Prostate gland (tissue), 2 donors: ENCODE measurements at regions not wholly inside any gene's neighbourhood (a gene's known extent, or its start where the extent isn't known, plus 50 kb on each side); places are given as distances from the start of the nearest gene placed in this dataset.

Source experiments
- DNase-seq: peaks from one replicate; pipeline ENCODE4 v3.0.0-alpha.2; 2019; ENCODE audit warnings: low spot score
- H3K27ac ChIP-seq, 2 donors: fragments of 200-600 bp; sonication (generic); 2 replicates each; pipeline ENCODE4 v1.5.1; 2017 to 2019
- H3K27me3 ChIP-seq: fragments of 200-600 bp; sonication (generic); replicated peaks from 2 replicates; pipeline ENCODE4 v1.5.1; 2019; ENCODE audit not compliant: insufficient read depth
- H3K36me3 ChIP-seq, 2 donors: fragments of 200-600 bp; sonication (generic); 1 replicate in 1 of 2; 2 replicates in 1 of 2; pipeline versions ENCODE4 v1.5.1 to v1.8.1; 2017 to 2019
- H3K4me1 ChIP-seq: fragments of 200-600 bp; sonication (generic); replicated peaks from 2 replicates; pipeline ENCODE4 v1.5.1; 2019
- H3K4me3 ChIP-seq, 2 donors: fragments of 200-600 bp; sonication (generic); 2 replicates each; pipeline ENCODE4 v1.5.1; 2017 to 2019
- H3K9me3 ChIP-seq: fragments of 200-600 bp; sonication (generic); 2 replicates; pipeline ENCODE4 v1.5.1; 2017
- CTCF ChIP-seq, 4 experiments: fragments of 200-600 bp in 2 of 4; fragments of 450-650 bp in 2 of 4; sonication (generic) in 2 of 4; IDR thresholded peaks; 1 replicate in 3 of 4; 2 replicates in 1 of 4; pipeline ENCODE4 v1.5.1; 2016 to 2019; ENCODE audit warnings: antibody characterized with exemption in 4 of 4, mild to moderate bottlenecking in 2 of 4, moderate library complexity in 2 of 4
- POLR2A ChIP-seq: fragments of 450-650 bp; IDR thresholded peaks from one replicate; pipeline ENCODE4 v1.6.1; 2016; ENCODE audit warnings: antibody characterized with exemption, mild to moderate bottlenecking
- POLR2AphosphoS5 ChIP-seq: sonication (generic); formaldehyde crosslinking; IDR thresholded peaks from one replicate; pipeline ENCODE4 v1.6.1; 2017; ENCODE audit warnings: antibody characterized with exemption
- WGBS: methylation state at CpG from one replicate; pipeline ENCODE4 v1.1.5; 2018; 5-methylcytosine and 5-hydroxymethylcytosine counted together
- intact Hi-C: fragments of 100-400 bp; cut with DNase I; formaldehyde crosslinking; loops from one replicate; pipeline ENCODE4 v1.14.2; 2022

GRCh38 chr10:3348564-3348963 lies 176.0 kb upstream of the PITRM1 start:
- Histone ChIP-seq H3K27me3 (no peaks in the 10 kb centered on the region), H3K4me3 (no peak overlapping the region), H3K4me1 (no peaks in the 10 kb centered on the region), H3K9me3 (no peaks in the 10 kb centered on the region), H3K27ac (no peak overlapping the region), H3K36me3 (no peaks in the 10 kb centered on the region)
- no peak for DNase-seq
- intact Hi-C loops, result no loop called here
- no peak for TF ChIP-seq CTCF (IDR thresholded peaks at IDR 0.05)
- TF ChIP-seq POLR2A, result no peak
- TF ChIP-seq POLR2AphosphoS5, result no peak
- 92% methylated on average over 6 of the region's 6 CpGs for WGBS

DNA sequence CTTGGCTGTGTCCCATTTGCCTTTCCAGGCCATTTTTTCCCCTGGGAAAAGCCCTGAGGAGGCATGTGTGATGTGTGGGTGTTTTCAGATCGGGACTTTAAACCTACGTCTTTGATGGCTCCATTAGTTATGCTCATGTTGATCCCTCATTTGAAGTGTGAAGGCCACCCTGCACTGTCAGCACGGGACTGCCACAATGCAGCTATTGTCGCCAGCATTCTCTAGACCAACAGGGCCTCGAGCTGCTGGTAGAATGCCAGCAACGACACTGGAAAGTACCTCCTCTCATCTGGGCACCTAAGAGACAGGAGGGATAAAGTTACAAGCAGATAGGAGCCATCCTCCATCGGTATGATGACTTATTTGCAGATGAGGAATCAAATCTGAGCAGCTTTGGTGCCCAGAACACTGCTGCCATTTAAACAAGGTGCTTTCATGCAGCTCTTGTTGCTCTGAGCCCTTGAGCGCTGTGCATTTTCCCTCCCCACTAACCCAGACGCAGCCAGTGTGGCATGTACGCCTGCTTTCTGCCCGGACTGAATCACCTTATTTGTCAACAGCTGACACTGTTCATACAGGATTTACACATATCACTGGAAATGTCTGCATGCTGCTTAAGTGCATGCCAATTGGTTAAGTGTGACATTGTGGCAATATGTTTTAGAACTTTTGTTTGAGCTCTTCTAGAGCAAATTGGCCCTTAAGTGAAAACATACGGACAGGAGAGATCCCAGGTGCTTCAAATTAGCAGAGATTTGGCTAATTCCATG lies 175.0 kb upstream of the PITRM1 start:
- Histone ChIP-seq H3K36me3 (no peaks in the 10 kb centered on the region), H3K4me3 (no peak overlapping the region), H3K27me3 (no peaks in the 10 kb centered on the region), H3K27ac (no peak overlapping the region), H3K4me1 (no peaks in the 10 kb centered on the region), H3K9me3 (no peaks in the 10 kb centered on the region)
- 50% methylated on average over 12 of the region's 12 CpGs for WGBS
- intact Hi-C loops, result no loop called here
- DNase-seq, result no peak
- TF ChIP-seq CTCF (IDR thresholded peaks at IDR 0.05), result no peak
- TF ChIP-seq POLR2A, result no peak
- TF ChIP-seq POLR2AphosphoS5, result no peak

DNA sequence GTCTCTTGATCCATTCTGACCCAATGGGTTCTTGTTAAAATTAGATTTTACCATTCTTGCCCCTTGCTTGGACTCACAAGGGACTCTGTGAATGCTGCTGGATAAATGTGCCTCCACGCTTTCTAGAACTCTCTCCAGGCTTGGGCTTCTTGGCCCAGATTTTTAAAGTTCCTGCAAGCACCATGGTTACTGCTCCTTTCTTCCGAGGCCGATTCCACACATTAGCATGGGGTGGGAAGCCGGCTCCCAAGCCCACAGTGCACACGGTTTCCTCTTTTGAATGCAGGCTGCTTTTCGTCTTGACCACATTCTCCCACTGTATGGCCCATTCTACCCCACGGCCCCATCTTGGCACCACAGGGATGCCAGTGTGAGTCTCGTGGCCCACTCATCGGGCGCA lies 174.3 kb upstream of the PITRM1 start:
- no peak for DNase-seq
- Histone ChIP-seq H3K4me3 (no peak overlapping the region), H3K36me3 (no peaks in the 10 kb centered on the region), H3K27me3 (no peaks in the 10 kb centered on the region), H3K27ac (no peak overlapping the region), H3K4me1 (no peaks in the 10 kb centered on the region), H3K9me3 (no peaks in the 10 kb centered on the region)
- TF ChIP-seq CTCF (IDR thresholded peaks at IDR 0.05) (no peak), POLR2AphosphoS5 (no peak)
- WGBS, result 90% methylated on average over 10 of the region's 10 CpGs
- intact Hi-C loops, result no loop called here

GRCh38 chr10:3342771-3343170 lies 170.2 kb upstream of the PITRM1 start:
- WGBS, result 74% methylated on average over 3 of the region's 3 CpGs
- H3K36me3 ChIP-seq, result no peaks in the 10 kb centered on the region
- no peaks in the 10 kb centered on the region for H3K9me3 ChIP-seq
- no peak for DNase-seq
- H3K4me3 ChIP-seq, result no peak overlapping the region
- H3K4me1 ChIP-seq, result no peaks in the 10 kb centered on the region
- intact Hi-C loops, result no loop called here
- no peaks in the 10 kb centered on the region for H3K27me3 ChIP-seq
- no peak for TF ChIP-seq POLR2A
- TF ChIP-seq CTCF (IDR thresholded peaks at IDR 0.05), result no peak
- TF ChIP-seq POLR2AphosphoS5, result no peak
- no peak overlapping the region for H3K27ac ChIP-seq

- H3K27ac ChIP-seq, result no peak overlapping the region
- H3K36me3 ChIP-seq, result no peaks in the 10 kb centered on the region
- no peaks in the 10 kb centered on the region for H3K4me1 ChIP-seq
- no peak overlapping the region for H3K4me3 ChIP-seq
- intact Hi-C loops, result no loop called here
- 65% methylated on average over 11 of the region's 11 CpGs for WGBS
- TF ChIP-seq POLR2A, result no peak
- no peak for TF ChIP-seq POLR2AphosphoS5
- TF ChIP-seq CTCF (IDR thresholded peaks at IDR 0.05), result no peak
- no peaks in the 10 kb centered on the region for H3K9me3 ChIP-seq
- H3K27me3 ChIP-seq, result no peaks in the 10 kb centered on the region
- DNase-seq, result no peak
Observed at GRCh38 chr10:3340127-3340730, 167.6 kb upstream of the PITRM1 start.
